Liver (tissue), 8 donors: ENCODE measurements at regions not wholly inside any gene's neighbourhood (a gene's known extent, or its start where the extent isn't known, plus 50 kb on each side); places are given as distances from the start of the nearest gene placed in this dataset.

Experiments
- DNase-seq: peaks from one replicate; pipeline ENCODE4 v3.0.0-alpha.2; 2017; ENCODE audit warnings: low spot score
- H3K27ac ChIP-seq, 2 donors: one replicate each; pipeline ENCODE4 v1.7.0; 2013; ENCODE audit warnings: inconsistent platforms in 2 of 2, low read length in 2 of 2, control low read depth in 1 of 2, low read depth in 1 of 2, mild to moderate bottlenecking in 1 of 2
- H3K27me3 ChIP-seq, 4 donors: one replicate each; pipeline versions ENCODE4 v1.6.1 to v1.7.0; 2013; ENCODE audit warnings: low read length in 3 of 4, inconsistent platforms in 1 of 4, mild to moderate bottlenecking in 1 of 4, moderate library complexity in 1 of 4; ENCODE audit not compliant: control insufficient read depth in 4 of 4, insufficient read depth in 4 of 4
- H3K36me3 ChIP-seq, 4 donors: one replicate each; pipeline versions ENCODE4 v1.6.1 to v1.7.0; 2013; ENCODE audit warnings: low read length in 3 of 4, mild to moderate bottlenecking in 3 of 4, low read depth in 1 of 4, moderate library complexity in 1 of 4; ENCODE audit not compliant: control insufficient read depth in 4 of 4, insufficient read depth in 3 of 4
- H3K4me1 ChIP-seq, 4 donors: one replicate each; pipeline versions ENCODE4 v1.6.1 to v1.7.0; 2013; ENCODE audit warnings: low read length in 3 of 4, mild to moderate bottlenecking in 3 of 4, moderate library complexity in 1 of 4; ENCODE audit not compliant: control insufficient read depth in 4 of 4, insufficient read depth in 4 of 4
- H3K4me3 ChIP-seq, 3 donors: one replicate each; pipeline versions ENCODE4 v1.6.1 to v1.7.0; 2013; ENCODE audit warnings: low read length in 3 of 3, control low read depth in 1 of 3, low read depth in 1 of 3, mild to moderate bottlenecking in 1 of 3
- H3K9ac ChIP-seq, 2 donors: one replicate each; pipeline ENCODE4 v1.7.0; 2013; ENCODE audit warnings: low read length in 2 of 2, mild to moderate bottlenecking in 2 of 2, moderate library complexity in 2 of 2, control low read depth in 1 of 2, low read depth in 1 of 2
- H3K9me3 ChIP-seq, 4 donors: one replicate each; pipeline versions ENCODE4 v1.6.1 to v1.7.0; 2013; ENCODE audit warnings: low read length in 3 of 4; ENCODE audit not compliant: control insufficient read depth in 4 of 4
- EGR1 ChIP-seq, 2 donors: IDR thresholded peaks; 2 replicates each; pipeline ENCODE4 v1.6.1; 2016 to 2018; ENCODE audit warnings: antibody characterized with exemption in 2 of 2, low read depth in 2 of 2
- FOXA1 ChIP-seq: IDR thresholded peaks from 2 replicates; pipeline ENCODE4 v1.6.1; 2016; ENCODE audit warnings: antibody characterized with exemption
- FOXA2 ChIP-seq: IDR thresholded peaks from 2 replicates; pipeline ENCODE4 v1.6.1; 2016; ENCODE audit warnings: antibody characterized with exemption
- GABPA ChIP-seq, 2 donors: IDR thresholded peaks in 1 of 2; conservative IDR thresholded peaks in 1 of 2; 2 replicates each; pipeline ENCODE4 v1.6.1; 2016; ENCODE audit warnings: antibody characterized with exemption in 2 of 2, mild to moderate bottlenecking in 1 of 2, moderate library complexity in 1 of 2
- HNF4A ChIP-seq, 2 donors: conservative IDR thresholded peaks; 2 replicates each; pipeline ENCODE4 v1.6.1; 2016; ENCODE audit warnings: antibody characterized with exemption in 2 of 2, mild to moderate bottlenecking in 2 of 2
- HNF4G ChIP-seq: IDR thresholded peaks from 2 replicates; pipeline ENCODE4 v1.6.1; 2016; ENCODE audit warnings: antibody characterized with exemption
- JUND ChIP-seq, 2 donors: IDR thresholded peaks; 2 replicates each; pipeline ENCODE4 v1.6.1; 2016; ENCODE audit warnings: antibody characterized with exemption in 2 of 2
- MAX ChIP-seq: IDR thresholded peaks from 2 replicates; pipeline ENCODE4 v1.6.1; 2016; ENCODE audit warnings: antibody characterized with exemption
- NR2F2 ChIP-seq: IDR thresholded peaks from 2 replicates; pipeline ENCODE4 v1.6.1; 2016; ENCODE audit warnings: antibody characterized with exemption
- RAD21 ChIP-seq, 2 donors: IDR thresholded peaks; 2 replicates each; pipeline ENCODE4 v1.6.1; 2016; ENCODE audit warnings: antibody characterized with exemption in 2 of 2, mild to moderate bottlenecking in 2 of 2
- RXRA ChIP-seq, 2 donors: IDR thresholded peaks; 2 replicates each; pipeline ENCODE4 v1.6.1; 2017 to 2018; ENCODE audit warnings: antibody characterized with exemption in 2 of 2, mild to moderate bottlenecking in 1 of 2
- SP1 ChIP-seq: IDR thresholded peaks from 2 replicates; pipeline ENCODE4 v1.6.1; 2018; ENCODE audit warnings: antibody characterized with exemption, mild to moderate bottlenecking
- TAF1 ChIP-seq: conservative IDR thresholded peaks from 2 replicates; pipeline ENCODE4 v1.6.1; 2016; ENCODE audit warnings: antibody characterized with exemption, mild to moderate bottlenecking
- YY1 ChIP-seq: IDR thresholded peaks from 2 replicates; pipeline ENCODE4 v1.6.1; 2016; ENCODE audit warnings: antibody characterized with exemption, mild to moderate bottlenecking
- WGBS: extraction: QIAGEN DNeasy Blood & Tissue Kit; methylation state at CpG from one replicate; pipeline ENCODE4 v1.1.7; 2013; 5-methylcytosine and 5-hydroxymethylcytosine counted together
- TF ChIP-seq, protein P1 (sequence below): fragments of 150-350 bp; IDR thresholded peaks from 2 replicates; pipeline ENCODE4 v1.5.1; 2017; ENCODE audit warnings: improper control_type of control experiment, low read depth, low read length; ENCODE audit not compliant: missing input control
- TF ChIP-seq, protein P2 (sequence below): IDR thresholded peaks from 2 replicates; pipeline ENCODE4 v1.6.1; 2016; ENCODE audit warnings: antibody characterized with exemption
- TF ChIP-seq, protein P3 (sequence below): IDR thresholded peaks from 2 replicates; pipeline ENCODE4 v1.6.1; 2016; ENCODE audit warnings: antibody characterized with exemption, mild to moderate bottlenecking
- TF ChIP-seq, protein P4 (sequence below): IDR thresholded peaks from 2 replicates; pipeline ENCODE4 v1.6.1; 2016; ENCODE audit warnings: antibody characterized with exemption
- donor health status: healthy.
- donor health status: healthy.
- donor health status: healthy.
- donor health status: healthy.
- donor health status: healthy.

GRCh38 chr20:20959031-20959755 lies 147.0 kb downstream of the LINC00237 start:
- no peak for DNase-seq
- no peak overlapping the region for H3K4me3 ChIP-seq
- no peak overlapping the region for H3K27ac ChIP-seq
- H3K4me1 ChIP-seq = no peaks in the 10 kb centered on the region
- H3K36me3 ChIP-seq = no peaks in the 10 kb centered on the region
- peaks cover 0 to 10% (median 4%) of the 10 kb centered on the region in 4 donors for H3K27me3 ChIP-seq
- WGBS = 88% methylated on average over 5 of the region's 5 CpGs
- no peak overlapping the region for H3K9ac ChIP-seq
- H3K9me3 ChIP-seq = peaks cover 0 to 2% (median 0%) of the 10 kb centered on the region in 4 donors
- no peak for TF ChIP-seq FOXA2
- no peak for TF ChIP-seq GABPA (IDR thresholded peaks at IDR 0.05 in 1 of 2, conservative IDR thresholded peaks at IDR 0.05 in 1 of 2)
- no peak for TF ChIP-seq NR2F2
- TF ChIP-seq, protein P1, sequence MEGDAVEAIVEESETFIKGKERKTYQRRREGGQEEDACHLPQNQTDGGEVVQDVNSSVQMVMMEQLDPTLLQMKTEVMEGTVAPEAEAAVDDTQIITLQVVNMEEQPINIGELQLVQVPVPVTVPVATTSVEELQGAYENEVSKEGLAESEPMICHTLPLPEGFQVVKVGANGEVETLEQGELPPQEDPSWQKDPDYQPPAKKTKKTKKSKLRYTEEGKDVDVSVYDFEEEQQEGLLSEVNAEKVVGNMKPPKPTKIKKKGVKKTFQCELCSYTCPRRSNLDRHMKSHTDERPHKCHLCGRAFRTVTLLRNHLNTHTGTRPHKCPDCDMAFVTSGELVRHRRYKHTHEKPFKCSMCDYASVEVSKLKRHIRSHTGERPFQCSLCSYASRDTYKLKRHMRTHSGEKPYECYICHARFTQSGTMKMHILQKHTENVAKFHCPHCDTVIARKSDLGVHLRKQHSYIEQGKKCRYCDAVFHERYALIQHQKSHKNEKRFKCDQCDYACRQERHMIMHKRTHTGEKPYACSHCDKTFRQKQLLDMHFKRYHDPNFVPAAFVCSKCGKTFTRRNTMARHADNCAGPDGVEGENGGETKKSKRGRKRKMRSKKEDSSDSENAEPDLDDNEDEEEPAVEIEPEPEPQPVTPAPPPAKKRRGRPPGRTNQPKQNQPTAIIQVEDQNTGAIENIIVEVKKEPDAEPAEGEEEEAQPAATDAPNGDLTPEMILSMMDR = no peak
- TF ChIP-seq, protein P2, sequence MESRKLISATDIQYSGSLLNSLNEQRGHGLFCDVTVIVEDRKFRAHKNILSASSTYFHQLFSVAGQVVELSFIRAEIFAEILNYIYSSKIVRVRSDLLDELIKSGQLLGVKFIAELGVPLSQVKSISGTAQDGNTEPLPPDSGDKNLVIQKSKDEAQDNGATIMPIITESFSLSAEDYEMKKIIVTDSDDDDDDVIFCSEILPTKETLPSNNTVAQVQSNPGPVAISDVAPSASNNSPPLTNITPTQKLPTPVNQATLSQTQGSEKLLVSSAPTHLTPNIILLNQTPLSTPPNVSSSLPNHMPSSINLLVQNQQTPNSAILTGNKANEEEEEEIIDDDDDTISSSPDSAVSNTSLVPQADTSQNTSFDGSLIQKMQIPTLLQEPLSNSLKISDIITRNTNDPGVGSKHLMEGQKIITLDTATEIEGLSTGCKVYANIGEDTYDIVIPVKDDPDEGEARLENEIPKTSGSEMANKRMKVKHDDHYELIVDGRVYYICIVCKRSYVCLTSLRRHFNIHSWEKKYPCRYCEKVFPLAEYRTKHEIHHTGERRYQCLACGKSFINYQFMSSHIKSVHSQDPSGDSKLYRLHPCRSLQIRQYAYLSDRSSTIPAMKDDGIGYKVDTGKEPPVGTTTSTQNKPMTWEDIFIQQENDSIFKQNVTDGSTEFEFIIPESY = no peak
- no peak for TF ChIP-seq HNF4G
- TF ChIP-seq YY1 = no peak
- TF ChIP-seq EGR1 (IDR thresholded peaks at IDR 0.05; ENCODE audit: low read depth in 2 of 2) = no peak
- no peak for TF ChIP-seq RXRA (IDR thresholded peaks at IDR 0.05)

GRCh38 chr20:20956513-20956931 lies 149.6 kb downstream of the LINC00237 start:
- 51% methylated on average over 12 of the region's 12 CpGs for WGBS
- Histone ChIP-seq H3K4me3 (no peak overlapping the region), H3K27me3 (peaks cover 0 to 17% (median 2%) of the 10 kb centered on the region in 4 donors), H3K9me3 (peaks cover 0 to 2% (median 0%) of the 10 kb centered on the region in 4 donors), H3K36me3 (no peaks in the 10 kb centered on the region), H3K9ac (no peak overlapping the region), H3K27ac (no peak overlapping the region), H3K4me1 (no peaks in the 10 kb centered on the region)
- TF ChIP-seq, protein P2 = no peak
- TF ChIP-seq NR2F2 (no peak), RXRA (IDR thresholded peaks at IDR 0.05) (no peak), EGR1 (IDR thresholded peaks at IDR 0.05; ENCODE audit: low read depth in 2 of 2) (no peak), GABPA (IDR thresholded peaks at IDR 0.05 in 1 of 2, conservative IDR thresholded peaks at IDR 0.05 in 1 of 2) (no peak), SP1 (no peak), FOXA2 (no peak), HNF4G (no peak), JUND (IDR thresholded peaks at IDR 0.05) (no peak), MAX (no peak), FOXA1 (no peak), RAD21 (IDR thresholded peaks at IDR 0.05) (no peak), HNF4A (conservative IDR thresholded peaks at IDR 0.05) (no peak), TAF1 (no peak), YY1 (no peak)
- TF ChIP-seq, protein P3, sequence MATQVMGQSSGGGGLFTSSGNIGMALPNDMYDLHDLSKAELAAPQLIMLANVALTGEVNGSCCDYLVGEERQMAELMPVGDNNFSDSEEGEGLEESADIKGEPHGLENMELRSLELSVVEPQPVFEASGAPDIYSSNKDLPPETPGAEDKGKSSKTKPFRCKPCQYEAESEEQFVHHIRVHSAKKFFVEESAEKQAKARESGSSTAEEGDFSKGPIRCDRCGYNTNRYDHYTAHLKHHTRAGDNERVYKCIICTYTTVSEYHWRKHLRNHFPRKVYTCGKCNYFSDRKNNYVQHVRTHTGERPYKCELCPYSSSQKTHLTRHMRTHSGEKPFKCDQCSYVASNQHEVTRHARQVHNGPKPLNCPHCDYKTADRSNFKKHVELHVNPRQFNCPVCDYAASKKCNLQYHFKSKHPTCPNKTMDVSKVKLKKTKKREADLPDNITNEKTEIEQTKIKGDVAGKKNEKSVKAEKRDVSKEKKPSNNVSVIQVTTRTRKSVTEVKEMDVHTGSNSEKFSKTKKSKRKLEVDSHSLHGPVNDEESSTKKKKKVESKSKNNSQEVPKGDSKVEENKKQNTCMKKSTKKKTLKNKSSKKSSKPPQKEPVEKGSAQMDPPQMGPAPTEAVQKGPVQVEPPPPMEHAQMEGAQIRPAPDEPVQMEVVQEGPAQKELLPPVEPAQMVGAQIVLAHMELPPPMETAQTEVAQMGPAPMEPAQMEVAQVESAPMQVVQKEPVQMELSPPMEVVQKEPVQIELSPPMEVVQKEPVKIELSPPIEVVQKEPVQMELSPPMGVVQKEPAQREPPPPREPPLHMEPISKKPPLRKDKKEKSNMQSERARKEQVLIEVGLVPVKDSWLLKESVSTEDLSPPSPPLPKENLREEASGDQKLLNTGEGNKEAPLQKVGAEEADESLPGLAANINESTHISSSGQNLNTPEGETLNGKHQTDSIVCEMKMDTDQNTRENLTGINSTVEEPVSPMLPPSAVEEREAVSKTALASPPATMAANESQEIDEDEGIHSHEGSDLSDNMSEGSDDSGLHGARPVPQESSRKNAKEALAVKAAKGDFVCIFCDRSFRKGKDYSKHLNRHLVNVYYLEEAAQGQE = no peak
- TF ChIP-seq, protein P4, sequence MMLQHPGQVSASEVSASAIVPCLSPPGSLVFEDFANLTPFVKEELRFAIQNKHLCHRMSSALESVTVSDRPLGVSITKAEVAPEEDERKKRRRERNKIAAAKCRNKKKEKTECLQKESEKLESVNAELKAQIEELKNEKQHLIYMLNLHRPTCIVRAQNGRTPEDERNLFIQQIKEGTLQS = no peak
- TF ChIP-seq, protein P1 = no peak
- DNase-seq = no peak
